ENCODE measurements at regions not wholly inside any gene's neighbourhood (a gene's known extent, or its start where the extent isn't known, plus 50 kb on each side); places are given as distances from the start of the nearest gene placed in this dataset.
"Not testable (repeated sequence)": the region's sequence is repeated elsewhere in the genome, so short reads cannot be mapped to it uniquely, and the experiment has no call there.

GRCh38 chr6:67212584-67212983 lies 1422.5 kb upstream of the ADGRB3 start:
- no peak for DNase-seq (ENCODE audit: low read depth)

- DNase-seq (ENCODE audit: low read depth) = no peak
Observed at GRCh38 chr6:67210450-67210849, 1424.6 kb upstream of the ADGRB3 start.

- no peak for DNase-seq (ENCODE audit: low read depth)
Observed at GRCh38 chr6:67201563-67201962, 1433.5 kb upstream of the ADGRB3 start.

GRCh38 chr6:67200626-67201403 lies 1434.3 kb upstream of the ADGRB3 start:
- no peak for DNase-seq (ENCODE audit: low read depth)

DNA sequence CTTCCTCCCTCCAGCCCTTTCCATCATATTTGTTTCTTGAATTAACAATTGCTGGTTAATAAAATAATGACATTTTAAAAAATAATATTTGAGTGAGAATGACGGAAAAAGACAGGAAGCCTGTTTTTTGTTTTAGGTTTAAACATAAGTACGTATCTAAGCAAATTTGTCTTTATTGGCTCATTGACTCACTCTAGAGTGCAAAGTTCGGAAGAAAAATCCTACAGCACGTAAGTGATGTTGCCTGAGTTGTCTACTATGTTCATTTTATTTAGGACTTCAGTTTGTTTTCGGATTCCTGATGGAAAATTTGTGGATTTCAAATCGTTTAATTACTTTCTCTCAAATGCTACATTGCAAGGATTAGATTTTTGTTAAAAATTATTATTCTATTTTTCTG lies 1435.7 kb upstream of the ADGRB3 start:
- DNase-seq (ENCODE audit: low read depth) = no peak

GRCh38 chr6:67190733-67191132 lies 1444.3 kb upstream of the ADGRB3 start:
- no peak for DNase-seq (ENCODE audit: low read depth)

DNA sequence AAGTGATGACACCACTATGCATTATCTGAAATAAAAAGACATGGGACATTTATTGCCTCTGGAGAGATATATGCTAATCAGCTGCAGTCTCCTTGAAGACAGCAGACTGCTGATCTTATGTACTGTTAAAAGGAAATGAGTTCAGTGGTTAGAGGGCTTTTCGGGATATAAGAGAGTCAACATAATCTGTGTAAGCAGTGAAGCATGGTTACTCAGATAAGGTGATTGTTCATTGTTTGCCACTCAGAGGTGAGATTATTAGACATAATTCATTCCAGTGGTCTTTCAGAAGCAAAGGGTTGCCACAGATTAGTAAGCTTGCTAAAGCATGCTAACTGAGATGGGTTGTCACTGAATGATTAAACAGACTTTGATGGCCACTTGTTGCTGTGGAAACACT lies 1450.7 kb upstream of the ADGRB3 start:
- no peak for DNase-seq (ENCODE audit: low read depth)

DNA sequence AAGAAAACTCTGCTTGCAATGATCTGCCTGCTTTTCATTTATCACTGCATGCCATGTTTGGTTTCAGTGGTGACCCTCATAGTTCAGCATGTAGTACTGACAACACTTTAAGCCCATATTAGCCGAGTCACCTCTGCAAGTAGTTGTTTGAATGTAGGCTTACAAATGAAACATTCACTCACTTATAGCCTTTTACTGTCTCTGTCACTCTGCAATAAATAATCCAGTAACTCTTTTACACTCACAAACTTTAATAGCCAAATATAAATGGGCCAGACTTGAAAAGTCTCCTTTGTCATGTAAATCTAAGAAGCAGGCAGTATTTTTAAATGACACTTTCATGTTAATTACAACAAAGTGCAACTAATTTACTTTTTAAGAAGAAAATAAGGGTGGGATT lies 1460.0 kb upstream of the ADGRB3 start:
- DNase-seq (ENCODE audit: low read depth) = no peak

- no peak for DNase-seq (ENCODE audit: low read depth)
Observed at GRCh38 chr6:67165606-67166005, 1458.6 kb upstream of the EYS start.

- no peak for DNase-seq (ENCODE audit: low read depth)
Observed at GRCh38 chr6:67160820-67161219, 1453.8 kb upstream of the EYS start.

DNA sequence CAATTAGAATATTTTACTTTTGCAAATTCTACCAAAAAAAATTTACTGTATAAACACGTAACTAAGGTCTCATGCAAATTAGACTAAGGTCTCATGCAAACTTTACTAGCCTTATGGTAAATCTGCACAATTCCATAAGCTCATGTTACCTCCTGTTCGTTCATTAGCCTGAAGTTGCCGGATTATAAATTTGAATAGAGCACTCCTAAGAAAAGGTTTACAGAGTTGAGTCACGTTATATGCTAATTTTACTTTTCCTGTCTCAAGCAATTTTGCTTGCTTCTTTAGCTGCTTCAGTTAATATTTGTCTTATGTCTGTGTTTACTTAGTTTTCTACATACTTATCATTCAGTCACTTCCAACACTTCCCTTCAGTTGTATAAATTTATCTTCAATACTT lies 1434.0 kb upstream of the EYS start:
- DNase-seq (ENCODE audit: low read depth) = no peak

GRCh38 chr6:67133973-67134372 lies 1426.9 kb upstream of the EYS start:
- DNase-seq (ENCODE audit: low read depth) = no peak

GRCh38 chr6:67131827-67132226 lies 1424.8 kb upstream of the EYS start:
- no peak for DNase-seq (ENCODE audit: low read depth)

DNA sequence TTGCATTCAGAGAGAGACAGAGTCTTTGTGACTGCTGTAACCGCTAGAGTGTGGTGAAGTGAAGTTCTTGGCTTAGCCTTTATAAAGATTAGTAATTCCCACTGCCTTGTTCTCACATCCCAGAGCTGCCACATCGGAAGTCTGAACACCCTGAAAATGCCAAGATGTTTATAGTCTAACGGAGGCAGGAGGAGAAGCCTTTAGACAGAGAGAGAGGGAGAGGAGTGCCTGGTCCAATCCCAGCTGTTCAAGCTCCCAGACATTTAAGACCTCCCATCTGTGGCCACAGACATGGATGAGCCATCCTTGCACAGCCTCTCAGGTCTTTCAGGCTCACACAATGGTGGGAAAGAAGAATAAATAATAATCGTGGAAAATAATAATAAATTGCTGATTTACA lies 1422.8 kb upstream of the EYS start:
- DNase-seq (ENCODE audit: low read depth) = no peak

- no peak for DNase-seq (ENCODE audit: low read depth)
Observed at GRCh38 chr6:67127041-67127440, 1420.0 kb upstream of the EYS start.

DNA sequence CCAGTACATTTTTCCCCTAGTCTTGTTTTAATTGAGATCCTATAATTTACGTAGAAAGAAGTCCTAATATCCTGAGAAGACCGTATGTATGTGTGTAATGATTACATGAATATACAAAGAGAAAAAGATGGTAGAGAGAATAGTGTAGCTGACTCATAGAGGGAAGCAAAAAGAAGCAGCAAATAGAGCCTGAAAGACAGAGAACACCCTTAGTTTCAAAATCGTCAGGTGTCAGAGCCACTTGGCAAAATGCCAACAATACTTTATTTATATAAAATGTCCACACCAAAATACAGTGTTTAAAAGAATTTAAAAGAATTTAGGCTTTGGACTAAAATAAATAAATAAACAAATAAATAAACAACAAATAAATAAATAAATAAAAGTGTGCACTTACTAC lies 1414.1 kb upstream of the EYS start:
- DNase-seq (ENCODE audit: low read depth) = no peak

DNA sequence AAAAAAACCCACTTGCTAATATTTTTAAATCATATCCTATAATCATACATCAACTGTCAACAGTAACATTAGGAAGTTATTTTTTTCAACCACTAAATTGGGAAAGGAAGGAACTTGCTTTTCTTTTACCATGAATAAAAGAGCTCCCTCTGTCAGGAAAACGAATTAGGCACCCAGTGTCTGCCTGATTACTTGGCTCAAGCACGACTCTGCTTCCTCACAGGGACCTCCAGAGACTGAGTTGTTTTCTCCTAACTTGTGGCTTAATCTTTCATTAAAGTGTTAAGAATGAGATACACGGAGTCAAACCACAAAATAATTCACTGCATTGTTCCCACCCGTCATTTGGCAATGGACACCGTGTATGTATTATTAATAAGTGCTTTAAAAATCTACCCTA lies 1405.1 kb upstream of the EYS start:
- no peak for DNase-seq (ENCODE audit: low read depth)

- DNase-seq (ENCODE audit: low read depth) = no peak
Observed at GRCh38 chr6:67102743-67103142, 1395.7 kb upstream of the EYS start.

- DNase-seq (ENCODE audit: low read depth) = not testable (repeated sequence)
Observed at GRCh38 chr6:67095618-67096226, 1388.7 kb upstream of the EYS start.

DNA sequence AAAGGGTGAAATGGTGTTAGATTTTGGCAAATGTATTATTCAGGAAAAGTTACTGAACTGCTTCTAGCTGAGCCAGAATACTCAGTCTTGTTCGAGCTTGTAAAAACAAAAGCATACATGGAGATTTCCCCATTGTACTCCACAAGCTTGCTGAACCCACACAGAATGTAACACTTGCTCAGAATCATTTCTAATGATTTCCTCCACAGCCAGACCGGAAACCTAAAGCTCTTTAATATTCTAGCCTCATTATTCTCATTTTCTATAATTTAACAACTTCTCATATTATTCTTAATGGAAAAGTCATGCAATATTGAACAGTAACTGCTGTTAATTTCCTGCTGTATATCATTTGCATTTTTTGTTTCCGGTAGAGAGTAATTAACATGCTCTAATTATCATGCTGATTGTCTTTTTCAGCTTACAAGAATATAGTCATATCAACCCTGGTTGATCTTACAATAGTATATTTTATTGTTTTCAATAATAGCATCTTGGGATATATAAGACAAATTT lies 1387.5 kb upstream of the EYS start:
- no peak for DNase-seq (ENCODE audit: low read depth)

DNA sequence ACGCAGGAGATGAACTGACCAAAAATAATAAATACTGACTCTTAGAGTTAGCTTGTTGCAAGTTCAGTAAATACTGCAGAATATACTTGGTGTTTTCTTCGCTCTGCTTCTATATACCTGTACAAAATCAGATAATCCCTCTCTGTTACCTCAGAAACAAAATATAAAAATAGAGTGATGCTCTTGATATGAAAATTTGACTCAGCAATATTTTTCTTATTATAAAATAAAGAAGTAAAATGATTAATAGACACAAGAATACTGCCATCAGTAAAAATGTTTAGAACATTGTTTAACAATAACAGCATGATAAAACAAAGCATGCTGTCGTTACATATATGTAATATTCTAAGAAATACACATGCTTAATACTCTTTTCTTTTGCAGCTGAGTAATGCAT lies 1366.9 kb upstream of the EYS start:
- DNase-seq (ENCODE audit: low read depth) = no peak

GRCh38 chr6:67068781-67069180 lies 1361.8 kb upstream of the EYS start:
- no peak for DNase-seq (ENCODE audit: low read depth)

- DNase-seq (ENCODE audit: low read depth) = no peak
Observed at GRCh38 chr6:67064323-67064722, 1357.3 kb upstream of the EYS start.

- no peak for DNase-seq (ENCODE audit: low read depth)
Observed at GRCh38 chr6:67047996-67048395, 1341.0 kb upstream of the EYS start.
